Astrocyte of the spinal cord (primary cell): ENCODE measurements at regions not wholly inside any gene's neighbourhood (a gene's known extent, or its start where the extent isn't known, plus 50 kb on each side); places are given as distances from the start of the nearest gene placed in this dataset.

Experiments
- DNase-seq: peaks from one replicate; pipeline ENCODE4 v3.0.0; 2011; ENCODE audit warnings: low read depth, low spot score
- H3K4me3 ChIP-seq: 2 replicates; pipeline ENCODE4 v1.5.1; 2011; ENCODE audit warnings: low read depth, mild to moderate bottlenecking, low read length, moderate library complexity
- CTCF ChIP-seq: IDR thresholded peaks from 2 replicates; pipeline ENCODE4 v1.5.1; 2012; ENCODE audit warnings: low read depth, mild to moderate bottlenecking, low read length, inconsistent platforms
- in situ Hi-C: cut with HindIII; loops from 2 replicates; pipeline ENCODE4 v1.10.0; 2017; ENCODE audit warnings: low sequenced_read_pairs

- in situ Hi-C loops = no loop called here
- no peak overlapping the region for H3K4me3 ChIP-seq
- TF ChIP-seq CTCF = no peak
- DNase-seq = no peak
Measured at GRCh38 chr10:78328592-78329404, 295.1 kb downstream of the RPS24 start.

GRCh38 chr10:78330884-78331283 is 297.2 kb downstream of the RPS24 start:
- no peak for DNase-seq
- in situ Hi-C loops = no loop called here
- no peak for TF ChIP-seq CTCF
- H3K4me3 ChIP-seq = no peak overlapping the region

DNA sequence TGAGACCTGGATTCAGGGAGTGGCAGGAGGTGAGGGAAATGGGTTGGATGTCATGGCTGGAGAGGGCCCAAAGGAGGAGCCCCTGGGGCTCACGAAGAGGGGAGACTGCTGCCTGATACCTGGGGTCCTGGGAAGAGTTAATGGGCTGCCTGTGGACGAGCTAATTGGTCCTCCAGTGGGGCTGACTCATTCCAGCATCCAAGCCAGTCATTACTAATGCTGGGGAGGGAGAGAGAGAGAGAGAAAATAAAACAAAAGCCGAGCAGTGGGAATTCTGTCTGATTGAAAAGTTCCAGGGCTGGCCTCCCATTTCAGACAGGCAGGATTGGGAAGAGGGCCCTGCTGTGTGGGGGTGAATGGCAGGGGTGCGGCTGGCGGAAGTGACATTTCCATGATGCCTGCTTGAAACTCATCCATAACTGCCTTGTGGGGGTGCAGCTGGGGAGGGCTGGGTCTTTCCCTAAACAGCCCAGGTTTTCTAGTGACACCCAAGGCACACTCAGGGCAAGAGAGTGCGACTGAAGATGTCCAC is 297.8 kb downstream of the RPS24 start:
- in situ Hi-C loops = no loop called here
- no peak overlapping the region for H3K4me3 ChIP-seq
- peak; percentile 63 for DNase-seq
- no peak for TF ChIP-seq CTCF

GRCh38 chr10:78332012-78332411 is 298.3 kb downstream of the RPS24 start:
- no peak for DNase-seq
- in situ Hi-C loops = no loop called here
- no peak overlapping the region for H3K4me3 ChIP-seq
- no peak for TF ChIP-seq CTCF

DNA sequence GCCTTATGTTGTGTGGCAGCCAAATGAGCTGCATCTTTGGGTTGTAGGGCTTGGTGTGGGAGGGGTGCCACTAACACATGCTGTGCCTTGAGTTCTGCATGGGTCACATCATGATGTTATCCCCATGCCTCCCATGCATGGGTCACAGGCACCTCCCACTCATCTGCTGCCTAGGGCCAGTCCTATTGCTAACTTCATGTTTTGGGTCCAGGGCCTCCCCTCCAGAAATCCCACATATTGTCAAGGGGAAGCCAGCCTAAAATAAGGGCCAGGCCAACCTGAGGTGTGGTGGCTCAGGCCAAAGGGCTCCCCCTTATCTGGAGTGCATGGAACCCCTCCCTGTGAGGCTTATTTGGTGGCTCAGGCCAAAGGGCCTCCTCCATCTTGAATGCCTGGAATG is 299.0 kb downstream of the RPS24 start:
- no peak for TF ChIP-seq CTCF
- no peak overlapping the region for H3K4me3 ChIP-seq
- DNase-seq = no peak
- in situ Hi-C loops = no loop called here

DNA sequence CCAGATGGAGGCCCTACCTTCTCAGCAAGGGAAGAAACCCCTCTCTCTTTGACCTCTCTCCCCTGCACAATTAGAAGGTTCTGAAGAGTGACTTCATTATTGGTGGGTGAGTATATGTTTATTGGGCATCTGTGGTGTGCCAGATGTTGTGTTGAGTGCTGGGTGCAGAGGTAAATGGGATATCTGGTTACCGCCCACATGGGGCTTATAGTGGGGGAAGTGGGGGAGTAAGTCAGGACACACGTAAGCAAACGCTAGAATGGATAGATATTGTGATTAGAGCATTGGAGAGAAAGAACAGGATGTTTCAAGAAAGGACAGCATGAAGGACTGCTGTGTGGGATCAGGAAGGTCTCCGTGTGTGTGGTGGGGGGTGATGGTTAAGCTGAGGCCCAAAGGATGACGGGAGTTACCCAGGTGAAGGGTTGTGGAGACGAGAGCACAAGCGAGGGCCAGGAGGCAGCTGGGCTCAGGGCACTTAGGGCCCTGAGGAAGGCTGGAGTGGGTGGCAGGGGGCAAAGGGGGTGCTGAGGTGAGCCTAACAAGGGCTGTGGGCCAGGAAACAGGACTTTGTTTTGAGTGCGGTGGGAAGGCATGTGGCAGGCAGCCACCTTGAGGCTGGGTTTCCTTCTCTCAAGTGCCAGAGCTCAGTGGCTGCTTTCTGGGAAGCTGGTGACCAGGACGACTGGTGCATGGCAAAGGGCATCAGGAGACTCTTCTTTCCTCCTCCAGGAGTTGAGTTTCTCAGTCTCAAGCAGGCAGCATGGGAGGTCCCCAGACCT is 299.9 kb downstream of the RPS24 start:
- no peak overlapping the region for H3K4me3 ChIP-seq
- DNase-seq = no peak
- no peak for TF ChIP-seq CTCF
- in situ Hi-C loops = no loop called here
